HUES48 (cell line): ENCODE measurements at regions not wholly inside any gene's neighbourhood (a gene's known extent, or its start where the extent isn't known, plus 50 kb on each side); places are given as distances from the start of the nearest gene placed in this dataset.
"Not testable (repeated sequence)": the region's sequence is repeated elsewhere in the genome, so short reads cannot be mapped to it uniquely, and the experiment has no call there.

Experiments
- H3K27ac ChIP-seq: one replicate; pipeline ENCODE4 v1.7.0; 2013; ENCODE audit warnings: low read depth, low read length, inconsistent platforms
- H3K27me3 ChIP-seq: 2 replicates; pipeline ENCODE4 v1.6.1; 2013; ENCODE audit warnings: mild to moderate bottlenecking, low read length; ENCODE audit not compliant: control insufficient read depth, insufficient read depth
- H3K36me3 ChIP-seq: 2 replicates; pipeline ENCODE4 v1.6.1; 2013; ENCODE audit warnings: low read length; ENCODE audit not compliant: control insufficient read depth, insufficient read depth
- H3K4me1 ChIP-seq: 2 replicates; pipeline ENCODE4 v1.6.1; 2013; ENCODE audit warnings: mild to moderate bottlenecking, low read length; ENCODE audit not compliant: control insufficient read depth, insufficient read depth
- H3K4me3 ChIP-seq: 2 replicates; pipeline ENCODE4 v1.5.1; 2013; ENCODE audit warnings: mild to moderate bottlenecking, low read depth, low read length
- H3K9ac ChIP-seq: 2 replicates; pipeline ENCODE4 v1.6.1; 2013; ENCODE audit warnings: mild to moderate bottlenecking, low read depth, low read length, moderate library complexity
- H3K9me3 ChIP-seq: 2 replicates; pipeline ENCODE4 v1.6.1; 2013; ENCODE audit warnings: low read length; ENCODE audit not compliant: control insufficient read depth, insufficient read depth

DNA sequence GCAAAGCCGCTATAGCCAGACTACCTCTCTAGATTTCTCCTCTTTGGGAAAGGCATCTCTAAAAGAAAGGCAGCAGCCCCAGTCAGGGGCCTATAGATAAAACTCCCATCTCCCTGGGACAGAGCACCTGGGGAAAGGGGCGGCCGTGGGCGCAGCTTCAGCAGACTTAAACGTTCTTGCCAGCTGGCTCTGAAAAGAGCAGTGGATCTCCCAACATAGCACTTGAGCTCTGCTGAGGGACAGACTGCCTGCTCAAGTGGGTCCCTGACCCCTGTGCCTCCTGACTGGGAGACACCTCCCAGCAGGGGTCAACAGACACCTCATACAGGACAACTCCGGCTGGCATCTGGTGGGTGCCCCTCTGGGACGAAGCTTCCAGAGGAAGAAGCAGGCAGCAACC, 276.5 kb downstream of the CD109 start:
- H3K27me3 ChIP-seq, H3K27ac ChIP-seq: not testable (repeated sequence)

DNA sequence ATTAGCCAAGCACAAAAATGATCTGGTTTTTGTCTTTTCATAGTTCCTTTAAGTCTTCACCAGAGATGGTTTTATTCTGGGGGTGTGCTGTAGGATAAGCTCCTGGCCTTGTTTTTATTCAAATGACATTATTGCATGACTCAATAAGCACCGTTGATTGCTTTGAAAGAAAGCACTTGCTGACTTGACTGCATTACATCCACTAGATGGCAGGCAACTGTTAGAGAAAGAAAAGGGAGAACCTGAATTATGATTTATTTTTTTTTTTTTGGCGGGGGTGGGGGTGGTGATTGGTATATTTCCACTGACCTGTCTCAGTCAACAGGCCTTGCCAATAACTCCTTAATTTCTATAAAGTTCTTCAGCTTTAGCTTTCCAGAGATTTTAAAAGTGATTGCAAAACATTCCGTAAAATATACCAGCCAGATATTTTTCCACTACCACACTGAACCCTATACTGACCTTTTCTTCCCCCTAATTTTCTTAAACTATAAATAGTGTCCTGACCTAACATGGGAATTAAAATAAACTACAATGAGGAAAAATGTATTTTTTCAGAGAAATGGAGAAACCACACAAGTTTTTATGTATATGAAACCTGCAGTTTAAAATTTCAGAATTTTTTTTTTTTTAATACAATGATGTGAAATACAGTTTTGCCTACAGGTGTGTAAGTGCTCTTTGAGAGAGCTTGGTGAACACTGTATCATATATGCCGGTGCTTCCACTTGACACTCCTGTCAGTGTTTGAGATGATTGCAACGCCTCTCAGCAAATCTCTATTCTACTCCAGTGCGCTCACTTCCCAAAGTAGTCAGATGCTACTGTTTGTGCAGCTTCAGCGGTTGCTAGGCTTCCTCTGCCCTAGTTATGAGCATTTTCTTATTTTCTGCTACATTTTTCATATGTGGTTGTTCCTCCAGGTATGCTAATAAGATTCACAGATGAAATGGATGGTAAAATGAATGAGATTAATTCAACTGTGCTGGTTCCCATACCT, 274.3 kb downstream of the CD109 start:
- H3K4me1 ChIP-seq = no peaks in the 10 kb centered on the region; the same call in 1 of the 2 replicates
- H3K36me3 ChIP-seq = no peaks in the 10 kb centered on the region
- no peak overlapping the region for H3K27ac ChIP-seq
- no peak overlapping the region for H3K4me3 ChIP-seq
- no peaks in the 10 kb centered on the region for H3K27me3 ChIP-seq
- H3K9ac ChIP-seq = no peak overlapping the region; the same call in 1 of the 2 replicates
- H3K9me3 ChIP-seq = no peaks in the 10 kb centered on the region

More for the DNA sequence above, 276.5 kb downstream of the CD109 start:
- not testable (repeated sequence) for H3K36me3 ChIP-seq, H3K4me3 ChIP-seq, H3K9ac ChIP-seq, H3K4me1 ChIP-seq, H3K9me3 ChIP-seq

DNA sequence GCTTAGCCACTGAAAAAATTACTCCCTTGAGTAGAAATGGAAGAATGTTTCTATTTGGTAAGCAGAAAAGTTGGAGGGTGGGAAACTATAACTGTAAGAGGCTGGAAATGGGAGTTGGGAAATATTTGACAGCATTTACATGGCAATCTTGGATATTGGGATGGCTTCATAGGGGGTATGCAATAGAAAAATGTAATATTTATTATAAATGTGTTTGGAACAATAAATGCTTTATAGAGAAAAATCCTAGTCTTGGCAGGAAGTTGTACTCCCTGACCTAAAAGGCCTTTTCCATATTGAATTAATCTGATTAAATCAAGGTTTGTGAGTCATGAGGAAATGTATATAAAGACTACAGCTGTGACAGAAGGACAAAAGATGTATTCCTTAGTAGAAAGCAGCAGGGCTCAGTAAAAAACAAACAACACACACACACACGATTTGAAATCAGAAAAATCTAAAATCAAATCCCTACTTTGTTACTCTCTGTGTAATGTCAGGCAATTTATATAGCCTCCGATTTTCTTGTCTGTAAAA, 272.3 kb downstream of the CD109 start:
- Histone ChIP-seq H3K27ac (no peak overlapping the region), H3K9me3 (no peaks in the 10 kb centered on the region), H3K4me3 (no peak overlapping the region), H3K4me1 (no peaks in the 10 kb centered on the region; the same call in 1 of the 2 replicates), H3K36me3 (no peaks in the 10 kb centered on the region), H3K27me3 (no peaks in the 10 kb centered on the region), H3K9ac (no peak overlapping the region)

DNA sequence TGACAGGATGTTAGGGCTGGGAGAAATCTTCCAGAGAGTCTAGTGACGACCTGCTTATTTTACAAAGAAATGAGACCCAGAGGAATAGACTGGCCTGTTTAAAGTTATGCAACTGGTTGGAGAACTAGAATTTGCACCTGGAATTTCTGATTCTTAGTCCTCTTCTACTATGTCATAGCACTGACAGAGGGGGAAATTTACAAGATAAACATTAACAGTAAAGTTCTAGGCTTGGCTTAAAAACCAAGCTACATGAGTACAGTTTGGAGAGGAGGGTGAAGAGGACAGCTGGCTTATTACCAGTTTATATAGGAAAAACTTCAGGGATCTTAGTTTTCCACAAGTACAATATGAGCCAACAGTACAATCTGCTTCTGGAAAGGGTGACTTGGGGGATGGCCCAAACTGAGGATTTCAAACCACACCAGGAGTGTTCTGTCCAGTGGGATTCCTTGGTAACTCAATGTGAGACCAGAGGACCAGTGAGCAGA, 269.6 kb downstream of the CD109 start:
- Histone ChIP-seq H3K36me3 (no peaks in the 10 kb centered on the region), H3K9me3 (no peaks in the 10 kb centered on the region), H3K4me3 (no peak overlapping the region), H3K9ac (no peak overlapping the region), H3K27ac (no peak overlapping the region), H3K4me1 (no peaks in the 10 kb centered on the region; the same call in 1 of the 2 replicates), H3K27me3 (no peaks in the 10 kb centered on the region)

DNA sequence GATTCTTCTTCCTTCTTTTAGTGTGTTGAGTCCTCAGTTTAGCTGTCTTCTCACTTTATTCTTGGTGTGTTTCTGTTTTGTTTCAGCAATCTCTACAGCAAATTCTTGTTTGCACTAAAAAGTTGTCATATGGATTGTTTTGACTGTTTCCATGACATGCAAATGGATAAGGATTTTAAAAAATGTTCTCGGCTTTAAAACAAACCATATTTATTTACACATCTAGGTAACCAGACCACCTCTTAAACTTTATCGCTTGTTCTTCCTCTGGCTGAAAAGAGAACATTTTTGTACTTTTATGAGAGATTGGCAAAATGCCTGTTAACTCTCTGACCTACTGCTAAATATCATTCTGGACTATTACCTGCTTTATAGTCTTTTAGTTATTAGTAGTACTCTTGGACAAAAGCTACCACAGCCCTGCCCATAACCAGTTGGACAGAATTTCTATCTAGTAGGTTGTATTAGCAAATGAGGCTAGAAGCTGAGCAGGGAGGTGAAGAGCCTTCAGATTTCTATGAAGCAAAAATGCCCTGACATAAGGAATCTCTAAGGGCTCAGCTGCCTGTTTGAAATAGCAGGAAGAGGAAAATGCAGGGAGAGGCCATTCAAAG, 268.3 kb downstream of the CD109 start:
- Histone ChIP-seq H3K9ac (no peak overlapping the region), H3K4me1 (no peaks in the 10 kb centered on the region; the same call in 1 of the 2 replicates), H3K27ac (no peak overlapping the region), H3K9me3 (no peaks in the 10 kb centered on the region), H3K4me3 (no peak overlapping the region), H3K27me3 (no peaks in the 10 kb centered on the region), H3K36me3 (no peaks in the 10 kb centered on the region)

DNA sequence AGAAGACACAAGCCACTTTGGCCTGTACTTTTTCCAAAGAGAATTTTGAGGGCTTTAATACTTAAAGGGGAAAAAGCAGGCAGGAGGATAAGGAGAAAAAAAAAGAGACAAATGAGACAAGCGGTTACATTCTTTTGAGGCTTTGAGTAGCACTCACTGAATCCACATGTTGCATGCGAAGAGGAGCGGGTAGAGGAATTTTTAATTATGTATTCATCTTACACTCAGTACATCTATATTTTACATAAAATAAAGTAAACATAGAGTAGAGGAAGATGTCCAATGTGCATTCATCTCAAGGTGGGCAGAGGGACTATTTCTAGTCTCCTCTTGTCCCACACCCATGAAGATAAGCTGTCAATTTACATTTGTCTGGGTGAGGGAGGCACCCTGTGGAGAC, 266.9 kb downstream of the CD109 start:
- H3K27ac ChIP-seq = no peak overlapping the region
- no peaks in the 10 kb centered on the region for H3K36me3 ChIP-seq

DNA sequence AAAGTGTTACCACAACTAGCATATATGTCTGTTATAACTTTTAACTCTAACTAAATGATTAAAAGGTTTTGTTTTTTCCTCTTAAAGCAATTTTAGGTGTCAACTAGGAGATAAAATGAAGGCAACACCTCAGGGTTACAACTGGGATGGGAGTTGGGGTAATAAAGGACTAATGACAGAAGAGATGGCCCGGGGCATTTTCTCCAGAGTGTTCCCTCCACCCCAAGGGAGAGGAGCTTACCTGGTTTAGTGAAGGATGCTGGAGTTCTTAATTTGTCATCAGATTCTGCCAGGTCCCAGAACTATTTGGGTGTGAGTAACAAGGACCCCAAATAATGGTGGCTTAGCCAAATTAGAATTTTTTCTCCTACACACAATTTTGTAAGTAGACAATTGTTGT, 260.3 kb downstream of the CD109 start:
- Histone ChIP-seq H3K4me3 (no peak overlapping the region), H3K9me3 (no peaks in the 10 kb centered on the region), H3K36me3 (no peaks in the 10 kb centered on the region), H3K4me1 (no peaks in the 10 kb centered on the region), H3K9ac (no peak overlapping the region), H3K27ac (no peak overlapping the region), H3K27me3 (no peaks in the 10 kb centered on the region)

More for the DNA sequence above, 266.9 kb downstream of the CD109 start:
- no peaks in the 10 kb centered on the region for H3K4me1 ChIP-seq
- no peaks in the 10 kb centered on the region for H3K27me3 ChIP-seq
- no peak overlapping the region for H3K9ac ChIP-seq
- no peaks in the 10 kb centered on the region for H3K9me3 ChIP-seq
- H3K4me3 ChIP-seq = no peak overlapping the region

DNA sequence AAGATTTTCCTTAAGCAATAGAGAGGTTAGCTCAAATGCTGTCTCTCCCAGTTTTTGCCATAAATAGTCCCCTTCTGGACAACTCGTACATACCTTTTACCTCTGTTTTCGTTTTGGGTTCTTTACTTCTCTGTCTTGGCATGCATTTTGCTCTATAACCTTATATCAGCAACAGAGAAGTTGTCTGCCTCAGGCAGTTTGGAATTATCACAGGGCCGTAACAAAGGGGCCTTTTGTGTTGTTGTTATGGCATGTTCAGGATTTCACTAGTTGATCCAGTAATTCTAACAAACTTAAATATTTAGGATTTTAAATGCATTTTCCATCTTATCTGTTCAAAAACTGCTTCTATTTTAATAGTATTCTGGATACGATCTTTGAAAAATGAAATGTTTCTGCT, 259.8 kb downstream of the CD109 start:
- H3K27me3 ChIP-seq = no peaks in the 10 kb centered on the region
- H3K9ac ChIP-seq = no peak overlapping the region
- no peaks in the 10 kb centered on the region for H3K9me3 ChIP-seq
- H3K27ac ChIP-seq = no peak overlapping the region
- H3K36me3 ChIP-seq = no peaks in the 10 kb centered on the region
- no peak overlapping the region for H3K4me3 ChIP-seq
- no peaks in the 10 kb centered on the region for H3K4me1 ChIP-seq

DNA sequence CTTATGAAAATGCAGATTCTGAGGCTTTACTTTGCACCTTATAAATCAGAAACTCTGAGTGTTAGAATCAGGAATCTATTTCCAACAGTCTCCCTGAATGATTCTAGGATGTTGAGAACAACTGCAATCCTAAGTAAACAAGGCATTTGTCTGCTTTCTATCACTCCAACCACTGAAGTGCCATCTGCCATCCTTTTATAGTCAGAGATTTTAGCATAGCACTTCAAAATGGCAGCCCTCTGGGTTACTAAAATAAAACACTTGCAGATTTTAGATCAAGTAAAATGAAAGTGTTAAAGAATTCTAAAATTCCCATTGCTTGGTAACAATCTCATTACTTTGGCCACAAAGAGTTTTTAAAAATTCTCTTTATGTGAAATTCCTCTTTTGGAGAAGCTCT, 258.9 kb downstream of the CD109 start:
- H3K9me3 ChIP-seq = no peaks in the 10 kb centered on the region
- H3K27ac ChIP-seq = no peak overlapping the region
- H3K4me1 ChIP-seq = no peaks in the 10 kb centered on the region
- no peaks in the 10 kb centered on the region for H3K36me3 ChIP-seq
- no peak overlapping the region for H3K4me3 ChIP-seq
- no peaks in the 10 kb centered on the region for H3K27me3 ChIP-seq
- H3K9ac ChIP-seq = no peak overlapping the region

DNA sequence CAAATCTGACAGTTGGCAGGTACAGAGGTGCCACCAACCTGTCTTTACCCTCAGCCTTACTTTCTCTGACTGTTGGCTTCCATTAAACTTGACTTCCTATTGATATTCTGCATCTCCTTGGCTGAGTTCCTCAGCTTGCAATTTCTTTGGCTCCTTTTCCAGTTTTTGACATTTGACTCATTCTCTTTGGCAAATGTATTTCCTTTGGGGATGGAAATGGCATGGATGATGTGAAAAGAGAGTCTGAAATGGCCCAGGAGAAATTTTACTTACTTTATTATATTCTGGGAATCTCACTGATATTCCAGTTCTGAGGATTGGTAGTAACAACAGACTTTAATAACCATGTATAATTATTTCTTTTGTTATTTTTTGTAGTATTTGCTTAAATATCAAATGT, 255.2 kb downstream of the CD109 start:
- no peaks in the 10 kb centered on the region for H3K9me3 ChIP-seq
- H3K36me3 ChIP-seq = no peaks in the 10 kb centered on the region
- no peak overlapping the region for H3K27ac ChIP-seq
- H3K4me1 ChIP-seq = no peaks in the 10 kb centered on the region
- no peak overlapping the region for H3K4me3 ChIP-seq
- no peak overlapping the region for H3K9ac ChIP-seq
- no peaks in the 10 kb centered on the region for H3K27me3 ChIP-seq
